H1 (cell line): ENCODE measurements at regions not wholly inside any gene's neighbourhood (a gene's known extent, or its start where the extent isn't known, plus 50 kb on each side); places are given as distances from the start of the nearest gene placed in this dataset.

Experiments
- CTBP2 ChIP-seq: IDR thresholded peaks from 2 replicates; pipeline ENCODE4 v1.7.0; 2011; ENCODE audit warnings: borderline replicate concordance, mild to moderate bottlenecking, moderate library complexity, mixed read lengths, low read length; ENCODE audit not compliant: insufficient read depth, insufficient read length
- EZH2 ChIP-seq: fragments of 200-600 bp; sonication (generic); IDR thresholded peaks from 2 replicates; pipeline ENCODE4 v1.7.1; 2012; ENCODE audit warnings: low read depth, mild to moderate bottlenecking, moderate library complexity, low read length, inconsistent platforms; ENCODE audit not compliant: severe bottlenecking
- NRF1 ChIP-seq: IDR thresholded peaks from 2 replicates; pipeline ENCODE4 v1.6.1; 2011; ENCODE audit warnings: mild to moderate bottlenecking, low read depth, low read length, improper control_type of control experiment
- POU5F1 ChIP-seq: IDR thresholded peaks from 2 replicates; pipeline ENCODE4 v1.6.1; 2011; ENCODE audit warnings: low read depth, mild to moderate bottlenecking, low read length, moderate library complexity
- SP4 ChIP-seq: IDR thresholded peaks from 2 replicates; pipeline ENCODE4 v1.6.1; 2012; ENCODE audit warnings: low read length, inconsistent platforms
- TEAD4 ChIP-seq: IDR thresholded peaks from 2 replicates; pipeline ENCODE4 v1.6.1; 2012; ENCODE audit warnings: low read depth, low read length, inconsistent platforms, mixed read lengths
- YY1 ChIP-seq: IDR thresholded peaks from 2 replicates; pipeline ENCODE4 v1.6.1; 2011; ENCODE audit warnings: low read depth, mild to moderate bottlenecking, low read length

DNA sequence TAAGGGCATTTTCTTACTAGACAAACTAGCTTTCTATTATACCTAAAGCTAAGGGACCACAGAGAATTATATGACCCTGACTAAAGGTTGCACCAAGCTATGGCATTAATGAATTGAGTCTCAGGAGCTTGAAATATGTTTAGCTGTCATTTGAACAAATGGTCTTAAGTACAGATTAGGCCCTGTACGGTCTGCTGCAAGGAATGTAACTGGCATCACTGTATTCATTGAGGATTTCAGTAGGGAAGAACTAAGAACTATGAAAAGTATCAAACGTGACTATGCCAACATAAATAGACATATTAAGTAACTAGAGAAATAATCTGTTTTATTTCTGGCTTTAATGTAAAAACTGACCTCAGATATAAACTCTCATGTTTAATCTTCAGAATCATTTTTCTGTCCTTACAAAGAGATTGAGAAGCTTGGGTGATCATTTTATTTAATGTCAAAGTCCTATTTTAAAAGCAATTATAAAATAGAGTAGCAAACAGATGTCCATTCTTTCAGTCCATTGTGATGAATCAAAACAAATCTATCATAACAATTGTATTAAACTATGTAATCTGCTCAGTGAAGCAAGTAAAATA lies 845.9 kb downstream of the MAT2B start (continued):
- TF ChIP-seq EZH2: no peak
- TF ChIP-seq POU5F1: no peak
- TF ChIP-seq CTBP2: no peak
- no peak for TF ChIP-seq TEAD4
- no peak for TF ChIP-seq SP4
- TF ChIP-seq YY1: no peak
- no peak for TF ChIP-seq NRF1
